T47D (cell line): ENCODE measurements at regions not wholly inside any gene's neighbourhood (a gene's known extent, or its start where the extent isn't known, plus 50 kb on each side); places are given as distances from the start of the nearest gene placed in this dataset.
"Not testable (repeated sequence)": the region's sequence is repeated elsewhere in the genome, so short reads cannot be mapped to it uniquely, and the experiment has no call there.

Experiments
- DNase-seq, 2 experiments: peaks; one replicate each; pipeline versions ENCODE4 v3.0.0 to v3.0.0-alpha.2; 2011 to 2012; ENCODE audit warnings: low read depth in 1 of 2, low spot score in 1 of 2
- JUND ChIP-seq: IDR thresholded peaks from 2 replicates; pipeline ENCODE4 v1.6.1; 2012; ENCODE audit warnings: low read depth
- in situ Hi-C: cut with HindIII; loops from 2 replicates; pipeline ENCODE4 v1.10.0; 2016; ENCODE audit warnings: low sequenced_read_pairs, low pct_unique_long_range_greater_than_20kb

GRCh38 chr7:65276822-65277221, 96.8 kb upstream of the ZNF92 start:
- no peak for DNase-seq
- in situ Hi-C loops: no loop called here
- no peak for TF ChIP-seq JUND

DNA sequence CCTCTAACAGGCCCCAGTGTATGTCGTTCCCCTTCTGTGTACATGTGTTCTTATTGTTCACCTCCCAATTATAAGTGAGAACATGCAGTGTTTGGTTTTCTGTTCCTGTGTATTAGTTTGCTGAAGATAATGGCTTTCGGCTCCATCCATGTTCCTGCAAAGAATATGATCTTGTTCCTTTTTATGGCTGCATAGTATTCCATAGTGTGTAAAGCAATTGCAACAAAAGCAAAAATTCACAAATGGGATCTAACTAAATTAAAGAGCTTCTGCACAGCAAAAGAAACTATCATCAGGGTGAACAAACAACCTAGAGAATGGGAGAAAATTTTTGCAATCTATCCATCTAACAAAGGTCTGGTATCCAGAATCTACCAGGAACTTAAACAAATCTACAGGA, 102.2 kb upstream of the ZNF92 start:
- DNase-seq, in situ Hi-C loops: not testable (repeated sequence)

DNA sequence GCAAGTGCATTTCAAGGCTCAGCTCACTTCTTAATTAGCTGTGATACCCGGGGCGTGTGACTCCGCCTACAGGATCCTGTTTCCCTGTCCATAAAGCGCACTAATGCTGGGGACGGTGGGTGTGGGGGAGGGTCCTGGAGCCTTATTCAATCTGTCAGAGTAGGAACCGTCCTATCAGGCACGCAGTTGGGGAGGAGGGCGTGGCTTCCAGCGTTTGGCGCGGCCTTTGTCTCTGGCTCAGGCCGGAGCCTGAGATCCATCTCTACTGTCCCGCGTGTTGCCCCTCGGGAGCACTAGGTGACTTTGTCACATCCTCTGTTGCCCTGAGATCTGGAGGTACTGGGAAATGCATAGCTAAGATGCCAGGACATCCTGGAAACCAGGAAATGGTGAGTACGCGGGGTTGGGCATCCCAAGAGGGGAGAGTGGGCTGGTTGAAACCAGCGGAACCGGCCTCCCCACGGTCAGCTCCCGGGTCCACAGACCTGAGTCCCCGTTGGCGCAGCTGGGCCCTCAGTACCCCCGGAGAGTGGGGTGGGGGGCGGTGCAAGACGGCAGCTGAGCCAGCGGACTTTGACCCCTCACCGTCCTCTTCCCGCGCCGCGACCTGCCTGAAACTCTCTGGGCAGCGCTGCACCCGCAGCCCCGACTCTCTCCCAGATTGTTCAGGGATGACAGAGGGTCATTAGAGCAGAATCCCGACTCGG, 104.4 kb upstream of the ZNF92 start:
- TF ChIP-seq JUND: no peak
- peak; percentile 91 to 96 for DNase-seq
- in situ Hi-C loops: no loop called here

DNA sequence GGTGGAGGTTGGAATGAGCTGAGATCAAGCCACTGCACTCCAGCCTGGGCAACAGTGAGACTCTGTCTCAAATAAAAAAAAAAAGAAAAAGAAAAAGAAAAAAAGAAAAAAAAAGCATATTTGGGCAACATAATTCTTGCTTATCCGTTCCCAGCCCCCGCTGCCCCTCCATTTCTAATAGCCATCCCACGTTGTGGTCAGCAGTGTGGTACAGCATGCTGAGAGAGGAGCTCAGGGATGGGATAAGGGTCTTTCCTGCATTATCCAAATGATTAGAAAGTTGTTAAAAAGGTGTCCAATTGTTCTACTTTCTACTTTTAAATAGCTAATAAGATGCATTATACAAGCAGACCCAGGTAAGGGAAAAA, 104.9 kb upstream of the ZNF92 start:
- in situ Hi-C loops: no loop called here
- no peak for TF ChIP-seq JUND
- no peak for DNase-seq

DNA sequence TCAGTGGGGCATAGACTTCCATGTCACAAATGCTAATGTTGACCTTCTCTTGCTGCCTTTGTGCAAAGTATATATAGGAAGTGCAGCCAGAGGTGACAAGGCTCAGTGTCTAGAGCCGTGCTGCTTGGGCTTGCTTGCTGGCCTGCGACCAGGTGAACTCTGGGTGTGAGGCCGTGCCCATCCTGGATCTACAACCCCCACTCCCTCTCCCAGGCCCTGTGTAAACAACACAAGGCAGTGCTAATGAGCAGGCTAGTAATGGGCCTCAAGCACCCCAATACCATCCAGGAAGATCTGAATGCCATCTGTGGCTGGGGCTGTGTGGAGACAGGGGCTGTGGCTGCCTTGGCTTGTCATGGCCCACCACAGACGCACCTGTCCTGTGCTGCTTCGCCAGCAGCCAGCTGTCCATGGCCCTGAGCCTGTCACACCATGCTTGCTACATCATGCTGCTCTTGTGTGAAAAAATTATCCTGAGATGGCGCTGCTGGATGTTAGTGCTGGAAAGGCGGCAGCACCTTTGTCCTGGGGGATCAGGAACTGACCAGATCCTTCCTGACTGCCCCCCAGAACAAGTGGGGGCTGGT, 107.6 kb upstream of the ZNF92 start:
- no peak for TF ChIP-seq JUND
- in situ Hi-C loops: no loop called here
- DNase-seq: no peak

GRCh38 chr7:65264258-65264657, 109.4 kb upstream of the ZNF92 start:
- no peak for TF ChIP-seq JUND
- in situ Hi-C loops: no loop called here
- DNase-seq: no peak

DNA sequence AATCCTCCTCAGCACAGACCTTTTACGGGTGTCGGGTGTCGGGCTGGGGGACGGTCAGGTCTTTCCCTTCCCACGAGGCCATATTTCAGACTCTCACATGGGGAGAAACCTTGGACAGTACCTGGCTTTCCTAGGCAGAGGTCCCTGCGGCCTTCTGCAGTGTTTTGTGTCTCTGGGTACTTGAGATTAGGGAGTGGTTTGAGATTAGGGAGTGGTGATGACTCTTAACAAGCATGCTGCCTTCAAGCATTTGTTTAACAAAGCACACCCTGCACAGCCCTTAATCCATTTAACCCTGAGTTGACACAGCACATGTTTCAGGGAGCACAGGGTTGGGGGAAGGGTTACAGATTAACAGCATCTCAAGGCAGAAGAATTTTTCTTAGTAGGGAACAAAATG, 113.0 kb upstream of the ZNF92 start:
- in situ Hi-C loops, DNase-seq: not testable (repeated sequence)

- in situ Hi-C loops, DNase-seq: not testable (repeated sequence)
Observed at GRCh38 chr7:65259864-65260525, 113.7 kb upstream of the ZNF92 start.

GRCh38 chr7:65254061-65254460, 119.6 kb upstream of the ZNF92 start:
- in situ Hi-C loops: no loop called here
- TF ChIP-seq JUND: no peak
- DNase-seq: no peak

GRCh38 chr7:65251851-65252620, 121.6 kb upstream of the ZNF92 start:
- peak; percentile 83 to 87 for DNase-seq
- in situ Hi-C loops: no loop called here
- no peak for TF ChIP-seq JUND

DNA sequence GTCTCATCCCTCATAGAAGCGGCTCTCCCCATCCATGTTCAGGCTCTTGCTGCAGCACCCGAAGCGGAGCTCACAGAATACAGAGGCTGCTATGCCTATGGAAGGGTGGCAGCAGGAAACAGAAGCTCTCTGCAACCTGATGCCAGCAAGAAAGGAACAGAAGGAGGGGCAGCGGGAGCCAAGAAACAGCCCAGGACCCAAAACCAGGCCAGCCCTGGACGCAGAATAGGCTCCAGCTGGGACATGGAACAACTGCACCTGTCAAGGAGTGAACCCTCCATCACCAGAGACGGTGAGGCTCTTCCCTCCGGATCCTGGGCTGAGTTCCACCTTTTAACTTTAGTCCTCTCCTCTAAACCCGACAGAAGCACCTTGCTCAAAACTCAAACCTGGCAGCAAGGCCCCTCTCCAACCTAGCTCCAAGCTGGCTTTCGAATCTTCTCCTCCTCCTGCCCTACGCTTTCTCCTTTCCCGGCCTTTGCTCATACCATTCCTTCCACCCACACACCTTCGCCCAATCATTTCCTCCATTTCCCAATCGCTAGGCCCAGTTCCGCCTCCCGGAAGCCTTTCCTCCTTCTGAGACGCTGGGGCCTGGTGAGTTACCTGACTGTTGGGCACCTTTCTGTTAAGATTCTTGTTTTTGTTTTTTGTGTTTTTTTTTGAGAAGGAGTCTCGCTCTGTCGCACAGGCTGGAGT, 122.8 kb upstream of the ZNF92 start:
- TF ChIP-seq JUND: no peak
- no peak for DNase-seq
- in situ Hi-C loops: no loop called here

GRCh38 chr7:65250216-65250615, 123.4 kb upstream of the ZNF92 start:
- no peak for TF ChIP-seq JUND
- in situ Hi-C loops: no loop called here
- DNase-seq: no peak
